HL-60 (cell line): ENCODE measurements at regions not wholly inside any gene's neighbourhood (a gene's known extent, or its start where the extent isn't known, plus 50 kb on each side); places are given as distances from the start of the nearest gene placed in this dataset.

ENCODE experiments used
- GABPA ChIP-seq: IDR thresholded peaks from 2 replicates; pipeline ENCODE4 v1.6.1; 2012; ENCODE audit warnings: low read depth
- POLR2AphosphoS5 ChIP-seq: IDR thresholded peaks from 2 replicates; pipeline ENCODE4 v1.6.1; 2012; ENCODE audit warnings: low read depth
- TF ChIP-seq, protein P1 (sequence below): IDR thresholded peaks from one replicate; pipeline ENCODE4 v1.5.1; 2011; ENCODE audit warnings: low read length, control low read depth, inconsistent platforms; ENCODE audit not compliant: insufficient read depth

- TF ChIP-seq POLR2AphosphoS5 (no peak), GABPA (no peak)
- TF ChIP-seq, protein P1, sequence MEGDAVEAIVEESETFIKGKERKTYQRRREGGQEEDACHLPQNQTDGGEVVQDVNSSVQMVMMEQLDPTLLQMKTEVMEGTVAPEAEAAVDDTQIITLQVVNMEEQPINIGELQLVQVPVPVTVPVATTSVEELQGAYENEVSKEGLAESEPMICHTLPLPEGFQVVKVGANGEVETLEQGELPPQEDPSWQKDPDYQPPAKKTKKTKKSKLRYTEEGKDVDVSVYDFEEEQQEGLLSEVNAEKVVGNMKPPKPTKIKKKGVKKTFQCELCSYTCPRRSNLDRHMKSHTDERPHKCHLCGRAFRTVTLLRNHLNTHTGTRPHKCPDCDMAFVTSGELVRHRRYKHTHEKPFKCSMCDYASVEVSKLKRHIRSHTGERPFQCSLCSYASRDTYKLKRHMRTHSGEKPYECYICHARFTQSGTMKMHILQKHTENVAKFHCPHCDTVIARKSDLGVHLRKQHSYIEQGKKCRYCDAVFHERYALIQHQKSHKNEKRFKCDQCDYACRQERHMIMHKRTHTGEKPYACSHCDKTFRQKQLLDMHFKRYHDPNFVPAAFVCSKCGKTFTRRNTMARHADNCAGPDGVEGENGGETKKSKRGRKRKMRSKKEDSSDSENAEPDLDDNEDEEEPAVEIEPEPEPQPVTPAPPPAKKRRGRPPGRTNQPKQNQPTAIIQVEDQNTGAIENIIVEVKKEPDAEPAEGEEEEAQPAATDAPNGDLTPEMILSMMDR, result no peak
These were observed 434.4 kb downstream of the TNS1 start for GRCh38 chr2:217568289-217568971.
